OCI-LY7 (cell line): ENCODE measurements at regions not wholly inside any gene's neighbourhood (a gene's known extent, or its start where the extent isn't known, plus 50 kb on each side); places are given as distances from the start of the nearest gene placed in this dataset.

ENCODE experiments used
- BruUV-seq: library from RNA; stranded (reverse); fragments of 400-500 nt; replicated peaks from 2 replicates; lab custom pipeline; 2021; lab: Mats Ljungman, UMichigan
- CTCF ChIA-PET: fragments of 300-600 bp; sonication (Branson Sonifier 250); formaldehyde crosslinking; loops from one replicate; lab custom pipeline; 2022; ENCODE audit warnings: antibody characterized with exemption; ENCODE audit not compliant: unreplicated experiment; lab: Charles Lee
- POLR2A ChIA-PET: fragments of 300-600 bp; sonication (Branson Sonifier 250); formaldehyde crosslinking; loops from one replicate; lab custom pipeline; 2022; ENCODE audit warnings: antibody characterized with exemption; lab: Charles Lee
- DNase-seq: peaks from one replicate; pipeline ENCODE4 v3.0.0-alpha.2; 2015; ENCODE audit warnings: low spot score
- H2AFZ ChIP-seq: fragments of 200-600 bp; sonication (generic), shearing (Covaris generic); 2 replicates; pipeline ENCODE4 v1.6.1; 2014; ENCODE audit warnings: mild to moderate bottlenecking, antibody characterized with exemption, low read length, moderate library complexity
- H3K27ac ChIP-seq: fragments of 200-600 bp; sonication (generic); 2 replicates; pipeline ENCODE4 v1.5.1; 2014; ENCODE audit warnings: mixed run types, low read depth, mild to moderate bottlenecking, moderate library complexity, low read length, inconsistent platforms; ENCODE audit not compliant: poor library complexity, severe bottlenecking
- H3K36me3 ChIP-seq: fragments of 200-600 bp; sonication (generic); 2 replicates; pipeline ENCODE4 v1.6.1; 2014; ENCODE audit warnings: mild to moderate bottlenecking, antibody characterized with exemption, low read length, moderate library complexity, mixed read lengths; ENCODE audit not compliant: insufficient read depth
- H3K4me1 ChIP-seq: fragments of 200-600 bp; sonication (generic); 2 replicates; pipeline ENCODE4 v1.5.1; 2014; ENCODE audit warnings: mild to moderate bottlenecking, low read length; ENCODE audit not compliant: insufficient read depth, poor library complexity, severe bottlenecking
- H3K4me2 ChIP-seq: fragments of 200-600 bp; sonication (generic); 2 replicates; pipeline ENCODE4 v1.6.1; 2014; ENCODE audit warnings: mild to moderate bottlenecking, low read length
- H3K4me3 ChIP-seq: fragments of 200-600 bp; sonication (generic); 2 replicates; pipeline ENCODE4 v1.5.1; 2014; ENCODE audit warnings: mild to moderate bottlenecking, low read depth, low read length; ENCODE audit not compliant: poor library complexity, severe bottlenecking
- H3K79me2 ChIP-seq: fragments of 200-600 bp; sonication (generic); 2 replicates; pipeline ENCODE4 v1.6.1; 2016; ENCODE audit warnings: low read depth, mild to moderate bottlenecking, low read length, moderate library complexity, mixed read lengths; ENCODE audit not compliant: insufficient read depth
- H3K9me2 ChIP-seq: fragments of 200-600 bp; sonication (generic); 2 replicates; pipeline ENCODE4 v1.6.1; 2016; ENCODE audit warnings: mild to moderate bottlenecking, low read length, mixed read lengths; ENCODE audit not compliant: insufficient read depth
- H3K9me3 ChIP-seq: fragments of 200-600 bp; sonication (generic); 2 replicates; pipeline ENCODE4 v1.6.1; 2014; ENCODE audit warnings: mild to moderate bottlenecking, mixed run types, low read length, mixed read lengths
- H4K20me1 ChIP-seq: fragments of 200-600 bp; sonication (generic); 2 replicates; pipeline ENCODE4 v1.6.1; 2014; ENCODE audit warnings: mild to moderate bottlenecking, antibody characterized with exemption, low read length, moderate library complexity, mixed read lengths; ENCODE audit not compliant: insufficient read depth
- EZH2phosphoT487 ChIP-seq: fragments of 200-600 bp; sonication (generic); IDR thresholded peaks from 2 replicates; pipeline ENCODE4 v1.6.1; 2018; ENCODE audit warnings: low read depth, borderline replicate concordance, mild to moderate bottlenecking, mixed run types, antibody characterized with exemption, low read length, moderate library complexity, mixed read lengths
- intact Hi-C: fragments of 100-400 bp; cut with micrococcal nuclease; formaldehyde crosslinking; loops from one replicate; pipeline ENCODE4 v1.10.0; 2022; ENCODE audit not compliant: unreplicated experiment
- TF ChIP-seq, protein P1 (sequence below): fragments of 200-600 bp; sonication (generic); conservative IDR thresholded peaks from 2 replicates; pipeline ENCODE4 v1.5.1; 2014; ENCODE audit warnings: mild to moderate bottlenecking, antibody characterized with exemption, low read length, moderate library complexity, mixed read lengths

DNA sequence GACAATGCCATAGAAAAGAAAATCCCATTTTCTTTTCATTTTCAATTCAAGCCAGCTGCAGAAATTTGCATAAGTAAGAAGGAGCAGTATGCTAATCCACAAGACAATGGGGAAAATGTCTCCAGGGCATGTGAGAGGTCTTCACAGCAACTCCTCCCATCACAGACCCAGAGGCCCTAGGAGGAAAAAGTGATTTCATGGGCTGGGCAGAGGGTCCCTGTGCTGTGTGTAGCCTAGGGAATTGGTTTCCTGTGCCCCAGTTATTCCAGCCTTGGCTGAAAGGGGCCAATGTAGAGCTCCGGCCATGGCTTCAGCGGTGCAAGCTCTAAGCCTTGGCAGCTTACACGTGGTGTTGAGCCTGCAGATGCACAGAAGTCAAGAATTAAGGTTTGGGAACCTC is 211.4 kb downstream of the CCDC59 start:
- CTCF ChIA-PET: no interaction called here

GRCh38 chr12:82144505-82144904 is 213.7 kb downstream of the CCDC59 start:
- no peak for DNase-seq
- Histone ChIP-seq H3K4me2 (no peak overlapping the region), H3K79me2 (no peaks in the 10 kb centered on the region), H3K4me1 (no peaks in the 10 kb centered on the region), H3K9me3 (no peaks in the 10 kb centered on the region), H3K9me2 (no peaks in the 10 kb centered on the region), H3K27ac (no peak overlapping the region), H4K20me1 (no peaks in the 10 kb centered on the region), H3K4me3 (no peak overlapping the region), H2AFZ (no peak overlapping the region), H3K36me3 (no peaks in the 10 kb centered on the region)
- BruUV-seq: no TSS peak
- POLR2A ChIA-PET: no interaction called here
- intact Hi-C loops: no loop called here
- CTCF ChIA-PET: no interaction called here
- TF ChIP-seq EZH2phosphoT487: no peak

More for the DNA sequence above, 211.4 kb downstream of the CCDC59 start:
- Histone ChIP-seq H4K20me1 (no peaks in the 10 kb centered on the region), H3K4me1 (no peaks in the 10 kb centered on the region), H3K4me3 (no peak overlapping the region), H3K79me2 (no peaks in the 10 kb centered on the region), H3K9me2 (no peaks in the 10 kb centered on the region), H3K36me3 (no peaks in the 10 kb centered on the region), H2AFZ (no peak overlapping the region), H3K4me2 (no peak overlapping the region), H3K9me3 (no peaks in the 10 kb centered on the region), H3K27ac (no peak overlapping the region)
- POLR2A ChIA-PET: no interaction called here
- DNase-seq: no peak
- no TSS peak for BruUV-seq
- intact Hi-C loops: no loop called here
- no peak for TF ChIP-seq EZH2phosphoT487
- TF ChIP-seq, protein P1, sequence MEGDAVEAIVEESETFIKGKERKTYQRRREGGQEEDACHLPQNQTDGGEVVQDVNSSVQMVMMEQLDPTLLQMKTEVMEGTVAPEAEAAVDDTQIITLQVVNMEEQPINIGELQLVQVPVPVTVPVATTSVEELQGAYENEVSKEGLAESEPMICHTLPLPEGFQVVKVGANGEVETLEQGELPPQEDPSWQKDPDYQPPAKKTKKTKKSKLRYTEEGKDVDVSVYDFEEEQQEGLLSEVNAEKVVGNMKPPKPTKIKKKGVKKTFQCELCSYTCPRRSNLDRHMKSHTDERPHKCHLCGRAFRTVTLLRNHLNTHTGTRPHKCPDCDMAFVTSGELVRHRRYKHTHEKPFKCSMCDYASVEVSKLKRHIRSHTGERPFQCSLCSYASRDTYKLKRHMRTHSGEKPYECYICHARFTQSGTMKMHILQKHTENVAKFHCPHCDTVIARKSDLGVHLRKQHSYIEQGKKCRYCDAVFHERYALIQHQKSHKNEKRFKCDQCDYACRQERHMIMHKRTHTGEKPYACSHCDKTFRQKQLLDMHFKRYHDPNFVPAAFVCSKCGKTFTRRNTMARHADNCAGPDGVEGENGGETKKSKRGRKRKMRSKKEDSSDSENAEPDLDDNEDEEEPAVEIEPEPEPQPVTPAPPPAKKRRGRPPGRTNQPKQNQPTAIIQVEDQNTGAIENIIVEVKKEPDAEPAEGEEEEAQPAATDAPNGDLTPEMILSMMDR: no peak

GRCh38 chr12:82132390-82132789 is 225.8 kb downstream of the CCDC59 start:
- no peaks in the 10 kb centered on the region for H3K9me3 ChIP-seq
- H3K36me3 ChIP-seq: no peaks in the 10 kb centered on the region
- ChIA-PET CTCF (no interaction called here), POLR2A (no interaction called here)
- BruUV-seq: no TSS peak
- no peaks in the 10 kb centered on the region for H3K9me2 ChIP-seq
- no peak overlapping the region for H2AFZ ChIP-seq
- TF ChIP-seq EZH2phosphoT487: no peak
- TF ChIP-seq, protein P1: no peak
- no peak overlapping the region for H3K27ac ChIP-seq
- no peaks in the 10 kb centered on the region for H3K4me1 ChIP-seq
- H3K4me2 ChIP-seq: no peak overlapping the region
- H3K79me2 ChIP-seq: no peaks in the 10 kb centered on the region
- DNase-seq: no peak
- no peaks in the 10 kb centered on the region for H4K20me1 ChIP-seq
- H3K4me3 ChIP-seq: no peak overlapping the region
- intact Hi-C loops: no loop called here
